HG02981 (cell line): ENCODE measurements at regions not wholly inside any gene's neighbourhood (a gene's known extent, or its start where the extent isn't known, plus 50 kb on each side); places are given as distances from the start of the nearest gene placed in this dataset.
"Not testable (repeated sequence)": the region's sequence is repeated elsewhere in the genome, so short reads cannot be mapped to it uniquely, and the experiment has no call there.

ENCODE experiments used
- ATAC-seq: cut with Tn5 transposase; IDR thresholded peaks from one replicate; pipeline ENCODE4 v1.9.1; 2021; ENCODE audit warnings: mild to moderate bottlenecking, moderate library complexity; ENCODE audit not compliant: unreplicated experiment

GRCh38 chr1:173341971-173342370 is 134.8 kb upstream of the TNFSF4 start:
- ATAC-seq: no peak

- no peak for ATAC-seq
Observed at GRCh38 chr1:173342736-173343135, 134.4 kb upstream of the PRDX6 start.

- no peak for ATAC-seq
Observed at GRCh38 chr1:173344034-173344743, 132.9 kb upstream of the PRDX6 start.

GRCh38 chr1:173347282-173347818 is 129.8 kb upstream of the PRDX6 start:
- ATAC-seq: no peak

DNA sequence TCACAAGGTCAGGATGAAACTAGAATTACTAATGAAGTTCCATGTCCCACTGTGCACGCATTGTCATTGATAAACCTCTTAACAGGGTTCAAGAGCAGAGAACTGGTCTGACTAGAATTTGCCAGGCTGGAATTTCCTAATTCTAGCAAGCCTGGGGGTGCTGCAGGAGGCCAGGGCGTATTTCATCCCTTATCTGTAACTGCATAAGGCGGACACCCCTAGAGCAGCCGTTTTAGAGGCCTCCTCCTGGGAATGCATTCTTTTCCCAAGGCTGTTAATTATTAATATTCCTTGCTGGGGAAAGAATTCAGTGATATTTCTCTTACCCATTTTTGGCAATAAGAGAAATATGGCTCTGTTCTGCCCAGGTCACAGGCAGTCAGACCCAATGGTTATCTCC is 124.5 kb upstream of the PRDX6 start:
- not testable (repeated sequence) for ATAC-seq

DNA sequence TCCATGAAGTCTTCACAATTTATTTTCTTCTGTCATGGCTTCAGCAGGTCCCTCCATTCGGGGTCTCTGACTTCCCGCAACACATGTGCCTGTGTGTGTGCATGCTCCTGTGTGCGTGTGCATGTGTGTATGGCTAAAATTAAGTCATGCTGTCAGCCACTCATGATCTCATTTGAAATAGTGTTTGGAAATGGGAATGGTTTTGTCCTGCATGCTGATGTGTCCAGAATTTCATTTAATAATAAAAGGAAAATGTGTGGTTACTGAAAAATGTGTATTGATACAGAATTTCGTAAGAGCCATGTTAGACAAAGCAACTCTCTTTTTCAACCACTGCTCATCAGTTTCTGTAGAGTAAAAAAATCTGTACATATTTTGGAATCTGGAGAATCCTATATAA is 123.8 kb upstream of the PRDX6 start:
- ATAC-seq: no peak

- no peak for ATAC-seq
Observed at GRCh38 chr1:173354937-173355280, 122.2 kb upstream of the PRDX6 start.

GRCh38 chr1:173355281-173356031 is 121.7 kb upstream of the PRDX6 start:
- ATAC-seq: no peak

DNA sequence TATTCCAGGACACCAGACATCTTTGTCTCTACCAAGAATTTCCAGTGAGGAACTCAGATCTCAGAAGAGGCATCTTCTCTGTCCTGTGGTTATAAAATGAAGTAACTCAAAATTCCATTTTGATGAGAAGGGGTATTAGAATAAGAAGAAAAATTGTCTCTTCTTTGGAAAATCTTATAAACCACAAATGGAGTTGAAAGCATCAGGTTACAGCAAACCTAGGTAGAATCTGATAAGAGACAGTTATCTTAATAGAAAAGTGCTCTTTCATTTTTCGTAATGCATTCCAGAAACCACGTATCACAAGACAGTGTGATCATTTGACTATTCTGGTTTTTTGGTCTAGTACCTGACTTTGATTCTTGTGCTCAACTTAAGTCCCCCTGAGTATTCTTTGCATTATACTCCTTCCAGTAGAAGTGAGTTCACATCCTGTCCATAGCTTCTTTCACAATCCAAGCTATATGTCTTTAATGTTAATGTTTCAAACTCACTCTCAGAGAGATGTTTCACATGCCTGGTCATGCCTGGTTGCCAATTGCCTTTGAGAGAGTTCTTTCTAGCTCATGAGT is 120.9 kb upstream of the PRDX6 start:
- ATAC-seq: no peak

- ATAC-seq: no peak
Observed at GRCh38 chr1:173360487-173361063, 116.6 kb upstream of the PRDX6 start.

DNA sequence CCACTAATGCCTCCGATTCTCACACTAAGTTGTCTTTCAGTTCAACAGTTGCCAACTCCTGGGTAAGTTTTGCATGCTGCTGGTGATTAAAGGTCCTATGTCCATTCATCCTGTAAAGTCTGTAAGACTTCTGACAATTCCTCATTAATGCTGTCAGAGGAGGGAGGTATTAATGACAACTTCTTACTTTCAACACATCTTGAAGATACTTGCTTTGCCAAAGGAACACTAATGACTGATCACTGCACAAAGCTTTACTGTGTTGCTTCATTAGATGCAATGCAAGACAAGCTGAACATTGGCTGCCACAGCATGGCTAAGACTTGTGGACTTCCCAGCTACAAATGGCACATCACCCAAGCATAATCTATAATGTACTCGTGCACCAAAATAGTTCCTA is 114.6 kb upstream of the PRDX6 start:
- ATAC-seq: no peak

DNA sequence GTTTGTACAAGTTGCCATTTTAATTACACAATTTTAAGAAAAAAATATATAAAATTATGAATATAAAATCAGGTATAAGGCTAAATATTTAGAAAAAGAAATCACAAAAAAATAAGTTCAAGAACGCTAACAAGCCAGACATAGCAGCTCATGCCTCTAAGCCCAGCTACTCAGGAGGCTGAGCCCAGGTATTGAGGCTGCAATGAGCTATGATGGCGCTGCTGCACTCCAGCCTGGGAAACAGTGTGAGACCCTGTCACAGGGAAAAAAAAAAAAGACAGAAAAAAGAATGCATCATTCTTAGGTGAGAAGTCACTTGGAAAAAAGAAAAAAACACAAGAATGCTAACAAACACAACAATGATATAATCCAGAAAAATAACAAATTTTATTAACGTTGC is 112.3 kb upstream of the PRDX6 start:
- ATAC-seq: no peak

DNA sequence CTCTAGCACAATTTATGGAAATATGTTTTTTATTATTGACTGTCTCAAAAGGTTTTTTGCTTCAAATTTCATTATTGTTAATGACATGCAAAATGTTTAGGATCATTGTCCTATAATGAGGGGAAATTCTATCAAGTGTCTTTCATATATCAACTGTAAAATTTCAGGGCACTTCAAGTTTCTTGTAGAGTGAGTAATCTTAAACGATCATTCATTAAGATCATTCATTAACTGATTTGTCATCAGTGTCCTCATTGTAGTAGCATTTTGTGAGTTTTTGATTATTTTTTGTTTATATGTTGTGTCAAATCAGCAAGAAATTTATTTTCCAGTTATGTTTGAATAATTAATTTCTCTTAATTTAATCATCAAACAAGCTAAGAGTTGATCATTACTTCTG is 111.8 kb upstream of the PRDX6 start:
- no peak for ATAC-seq

GRCh38 chr1:173367136-173367535 is 110.0 kb upstream of the PRDX6 start:
- ATAC-seq: no peak

DNA sequence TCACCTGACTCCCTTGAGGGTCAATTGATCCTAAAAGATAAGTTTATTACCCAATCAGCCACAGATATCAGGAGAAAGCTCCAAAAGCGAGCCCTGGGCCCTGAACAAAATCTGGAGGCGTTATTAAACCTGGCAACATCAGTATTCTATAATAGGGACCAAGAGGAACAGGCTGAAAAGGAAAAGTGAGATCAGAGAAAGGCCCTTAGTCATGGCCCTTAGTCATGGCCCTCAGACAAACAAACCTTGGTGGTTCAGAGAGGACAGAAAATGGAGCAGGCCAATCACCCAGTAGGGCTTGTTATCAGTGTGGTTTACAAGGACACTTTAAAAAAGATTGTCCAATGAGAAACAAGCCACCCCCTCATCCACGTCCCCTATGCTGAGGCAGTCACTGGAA is 106.5 kb upstream of the PRDX6 start:
- ATAC-seq: not testable (repeated sequence)

GRCh38 chr1:173376065-173376464 is 101.1 kb upstream of the PRDX6 start:
- ATAC-seq: not testable (repeated sequence)

GRCh38 chr1:173377266-173377665 is 99.9 kb upstream of the PRDX6 start:
- ATAC-seq: no peak

DNA sequence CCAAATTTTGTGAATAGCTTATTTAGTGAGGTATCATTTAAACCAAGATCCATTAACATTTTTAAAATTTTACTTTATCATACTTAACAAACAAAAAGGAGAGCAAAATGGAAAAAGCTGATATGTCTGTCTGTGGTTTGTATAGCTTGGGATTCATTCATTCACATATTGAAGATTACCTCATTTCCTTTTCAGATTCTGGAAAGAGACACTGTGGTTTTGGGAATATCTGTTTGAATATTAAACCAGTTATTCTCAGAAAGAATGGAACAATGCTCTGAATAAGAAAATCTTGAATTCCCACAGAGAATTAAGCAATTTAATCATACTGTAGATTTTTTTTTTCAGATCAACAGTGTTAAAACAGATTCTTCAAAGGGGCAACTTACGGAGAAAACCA is 93.8 kb upstream of the PRDX6 start:
- no peak for ATAC-seq

DNA sequence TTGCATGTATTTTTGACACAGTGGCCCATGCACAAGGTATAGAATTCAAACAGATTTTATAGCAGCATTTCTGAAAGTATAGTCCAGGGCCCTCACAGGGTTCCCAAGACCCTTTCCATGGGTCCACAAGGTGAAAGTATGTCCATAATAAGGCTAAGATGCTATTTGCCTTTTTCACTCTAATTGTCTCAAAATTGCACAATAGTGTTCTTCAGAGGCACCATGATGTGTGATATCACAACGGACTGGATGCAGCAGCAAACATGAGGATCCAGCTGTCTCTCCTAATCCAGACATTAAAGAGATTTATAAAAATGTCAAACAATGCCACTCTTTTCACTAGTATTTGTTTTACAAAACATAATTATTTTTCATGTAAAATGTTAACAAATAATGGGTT is 88.8 kb upstream of the PRDX6 start:
- ATAC-seq: no peak

GRCh38 chr1:173392895-173393658 is 84.1 kb upstream of the PRDX6 start:
- no peak for ATAC-seq

GRCh38 chr1:173393659-173394000 is 83.5 kb upstream of the PRDX6 start:
- no peak for ATAC-seq
